IMR-90 (cell line): ENCODE measurements at regions not wholly inside any gene's neighbourhood (a gene's known extent, or its start where the extent isn't known, plus 50 kb on each side); places are given as distances from the start of the nearest gene placed in this dataset.

Experiments
- ATAC-seq: fragments of 200-7000 bp; cut with Tn5 transposase; 2 replicates; pipeline ENCODE4 v1.9.1; 2020; ENCODE audit warnings: low read depth, mild to moderate bottlenecking, moderate library complexity
- BruUV-seq: library from RNA; stranded (reverse); fragments of 400-500 nt; replicated peaks from 2 replicates; lab custom pipeline; 2021; lab: Mats Ljungman, UMichigan
- CTCF ChIA-PET: fragments of 300-600 bp; formaldehyde crosslinking; extraction: SDS; loops from one replicate; lab custom pipeline; 2021; ENCODE audit warnings: antibody characterized with exemption; lab: Yijun Ruan, JAX
- POLR2A ChIA-PET: fragments of 300-600 bp; sonication (Branson Sonifier 250); formaldehyde crosslinking; loops from one replicate; lab custom pipeline; 2022; ENCODE audit warnings: antibody characterized with exemption; ENCODE audit not compliant: unreplicated experiment; lab: Charles Lee
- DNase-seq: peaks from one replicate; pipeline ENCODE4 v3.0.0; 2013
- H2AFZ ChIP-seq: replicated peaks from 2 replicates; pipeline ENCODE3; 2013; ENCODE audit warnings: low read length, mild to moderate bottlenecking; ENCODE audit not compliant: poor library complexity
- H2AK5ac ChIP-seq: 2 replicates; pipeline ENCODE4 v1.6.1; 2013; ENCODE audit warnings: low read depth, low read length, inconsistent platforms
- H2AK9ac ChIP-seq: replicated peaks from 2 replicates; pipeline ENCODE3; 2013; ENCODE audit warnings: mild to moderate bottlenecking, low read depth, low read length, moderate library complexity; ENCODE audit not compliant: poor library complexity
- H2BK120ac ChIP-seq: 2 replicates; pipeline ENCODE4 v1.6.1; 2013; ENCODE audit warnings: low read depth, low read length, inconsistent platforms
- H2BK15ac ChIP-seq: 3 replicates; pipeline ENCODE4 v1.6.1; 2013; ENCODE audit warnings: low read depth, low read length, inconsistent platforms
- H2BK20ac ChIP-seq: 2 replicates; pipeline ENCODE4 v1.6.1; 2013; ENCODE audit warnings: low read depth, mild to moderate bottlenecking, inconsistent platforms, low read length, moderate library complexity
- H2BK5ac ChIP-seq: 2 replicates; pipeline ENCODE4 v1.6.1; 2013; ENCODE audit warnings: mild to moderate bottlenecking, low read depth, low read length, inconsistent platforms; ENCODE audit not compliant: poor library complexity, severe bottlenecking
- H3K14ac ChIP-seq: replicated peaks from 2 replicates; pipeline ENCODE4 v1.6.1; 2013; ENCODE audit warnings: low read depth, low read length, inconsistent platforms
- H3K18ac ChIP-seq: 2 replicates; pipeline ENCODE4 v1.6.1; 2013; ENCODE audit warnings: low read depth, low read length, control low read depth
- H3K23ac ChIP-seq: 2 replicates; pipeline ENCODE4 v1.6.1; 2013; ENCODE audit warnings: low read depth, low read length, inconsistent platforms
- H3K27ac ChIP-seq: 2 replicates; pipeline ENCODE4 v1.5.1; 2013; ENCODE audit warnings: mild to moderate bottlenecking, control low read depth, low read length; ENCODE audit not compliant: insufficient read depth
- H3K27me3 ChIP-seq: 2 replicates; pipeline ENCODE4 v1.6.1; 2013; ENCODE audit warnings: low read length; ENCODE audit not compliant: control insufficient read depth, insufficient read depth
- H3K36me3 ChIP-seq: 2 replicates; pipeline ENCODE4 v1.6.1; 2013; ENCODE audit warnings: low read length, mixed read lengths; ENCODE audit not compliant: control insufficient read depth, insufficient read depth
- H3K4ac ChIP-seq: 2 replicates; pipeline ENCODE4 v1.6.1; 2013; ENCODE audit warnings: low read depth, low read length, inconsistent platforms
- H3K4me1 ChIP-seq: 2 replicates; pipeline ENCODE4 v1.6.1; 2013; ENCODE audit warnings: low read length, mixed read lengths; ENCODE audit not compliant: control insufficient read depth, insufficient read depth
- H3K4me2 ChIP-seq: 2 replicates; pipeline ENCODE4 v1.6.1; 2013; ENCODE audit warnings: low read depth, mild to moderate bottlenecking, control low read depth, low read length, moderate library complexity
- H3K4me3 ChIP-seq: 2 replicates; pipeline ENCODE4 v1.5.1; 2013; ENCODE audit warnings: low read depth, mild to moderate bottlenecking, control low read depth, low read length, moderate library complexity; ENCODE audit not compliant: insufficient read depth
- H3K56ac ChIP-seq: 2 replicates; pipeline ENCODE4 v1.6.1; 2013; ENCODE audit warnings: low read length, inconsistent platforms; ENCODE audit not compliant: insufficient read depth; ENCODE audit errors: extremely low read depth
- H3K79me1 ChIP-seq, 2 experiments: 2 replicates each; pipeline ENCODE4 v1.6.1; 2013; ENCODE audit warnings: low read length in 2 of 2, inconsistent platforms in 1 of 2, low read depth in 1 of 2
- H3K9ac ChIP-seq: 2 replicates; pipeline ENCODE4 v1.6.1; 2013; ENCODE audit warnings: low read depth, low read length, control low read depth
- H3K9me1 ChIP-seq: 2 replicates; pipeline ENCODE4 v1.6.1; 2013; ENCODE audit warnings: low read length, inconsistent platforms; ENCODE audit not compliant: insufficient read depth
- H3K9me3 ChIP-seq: 2 replicates; pipeline ENCODE4 v1.6.1; 2013; ENCODE audit warnings: low read length; ENCODE audit not compliant: control insufficient read depth, insufficient read depth
- H4K20me1 ChIP-seq: 2 replicates; pipeline ENCODE4 v1.6.1; 2013; ENCODE audit warnings: low read length, inconsistent platforms; ENCODE audit not compliant: insufficient read depth
- H4K5ac ChIP-seq: 2 replicates; pipeline ENCODE4 v1.6.1; 2013; ENCODE audit warnings: mild to moderate bottlenecking, low read depth, low read length, control low read depth
- H4K8ac ChIP-seq, 2 experiments: 2 replicates each; pipeline ENCODE4 v1.6.1; 2013; ENCODE audit warnings: low read depth in 2 of 2, low read length in 2 of 2, control low read depth in 1 of 2, inconsistent platforms in 1 of 2
- H4K91ac ChIP-seq: 2 replicates; pipeline ENCODE4 v1.6.1; 2013; ENCODE audit warnings: low read depth, low read length, inconsistent platforms; ENCODE audit not compliant: insufficient read depth
- BHLHE40 ChIP-seq: fragments of 150-350 bp; IDR thresholded peaks from 2 replicates; pipeline ENCODE4 v1.6.1; 2016; ENCODE audit warnings: mild to moderate bottlenecking, low read depth, low read length
- CEBPB ChIP-seq: IDR thresholded peaks from 2 replicates; pipeline ENCODE4 v1.6.1; 2012; ENCODE audit warnings: low read depth, low read length, improper control_type of control experiment
- CHD1 ChIP-seq: IDR thresholded peaks from 2 replicates; pipeline ENCODE4 v1.6.1; 2012; ENCODE audit warnings: low read depth, low read length, improper control_type of control experiment
- CTCF ChIP-seq: conservative IDR thresholded peaks from 2 replicates; pipeline ENCODE4 v1.5.1; 2012; ENCODE audit warnings: mild to moderate bottlenecking, low read depth, low read length, improper control_type of control experiment
- ELK1 ChIP-seq: fragments of 150-350 bp; IDR thresholded peaks from 2 replicates; pipeline ENCODE4 v1.6.1; 2016; ENCODE audit warnings: low read depth, mild to moderate bottlenecking, low read length, moderate library complexity, borderline replicate concordance
- FOS ChIP-seq: fragments of 150-350 bp; IDR thresholded peaks from 2 replicates; pipeline ENCODE4 v1.6.1; 2016; ENCODE audit warnings: low read depth, low read length
- MAFK ChIP-seq: IDR thresholded peaks from 2 replicates; pipeline ENCODE4 v1.6.1; 2012; ENCODE audit warnings: low read depth, low read length, improper control_type of control experiment
- MAZ ChIP-seq: IDR thresholded peaks from 2 replicates; pipeline ENCODE4 v1.6.1; 2012; ENCODE audit warnings: low read depth, mild to moderate bottlenecking, low read length, improper control_type of control experiment, moderate library complexity, borderline replicate concordance
- MXI1 ChIP-seq: IDR thresholded peaks from 2 replicates; pipeline ENCODE4 v1.6.1; 2012; ENCODE audit warnings: low read depth, mild to moderate bottlenecking, low read length, moderate library complexity, borderline replicate concordance
- NFE2L2 ChIP-seq: fragments of 150-350 bp; IDR thresholded peaks from 2 replicates; pipeline ENCODE4 v1.6.1; 2016; ENCODE audit warnings: low read depth, mild to moderate bottlenecking, low read length
- POLR2A ChIP-seq: IDR thresholded peaks from 2 replicates; pipeline ENCODE4 v1.6.1; 2012; ENCODE audit warnings: mild to moderate bottlenecking, low read depth, low read length
- RAD21 ChIP-seq: IDR thresholded peaks from 2 replicates; pipeline ENCODE4 v1.6.1; 2012; ENCODE audit warnings: low read length, improper control_type of control experiment
- RCOR1 ChIP-seq: IDR thresholded peaks from 2 replicates; pipeline ENCODE4 v1.6.1; 2012; ENCODE audit warnings: mild to moderate bottlenecking, low read length, improper control_type of control experiment; ENCODE audit not compliant: insufficient replicate concordance
- RFX5 ChIP-seq: IDR thresholded peaks from 2 replicates; pipeline ENCODE4 v1.8.0; 2012; ENCODE audit warnings: low read depth, mild to moderate bottlenecking, low read length, moderate library complexity
- SMC3 ChIP-seq: fragments of 150-350 bp; IDR thresholded peaks from 2 replicates; pipeline ENCODE4 v1.6.1; 2016; ENCODE audit warnings: low read depth, mild to moderate bottlenecking, antibody characterized with exemption, low read length, moderate library complexity
- USF2 ChIP-seq: fragments of 150-350 bp; IDR thresholded peaks from 2 replicates; pipeline ENCODE4 v1.6.1; 2017; ENCODE audit warnings: mild to moderate bottlenecking, antibody characterized with exemption, low read length, low read depth
- dilution Hi-C: fragments of 300-500 bp; cut with HindIII; formaldehyde crosslinking; loops from one replicate; pipeline ENCODE4 v1.14.3; 2018; ENCODE audit warnings: low sequenced_read_pairs; ENCODE audit not compliant: unreplicated experiment
- in situ Hi-C: fragments of 300-500 bp; cut with MboI; formaldehyde crosslinking; loops from 3 replicates; pipeline ENCODE4 v1.14.3; 2019; ENCODE audit warnings: low sequenced_read_pairs, inconsistent platforms, mixed read lengths
- intact Hi-C: fragments of 100-400 bp; cut with micrococcal nuclease; formaldehyde crosslinking; loops from 2 replicates; pipeline ENCODE4 v1.10.0; 2022

- Histone ChIP-seq H4K8ac (no peak overlapping the region), H3K4ac (no peak overlapping the region), H2BK15ac (no peak overlapping the region), H3K27me3 (no peaks in the 10 kb centered on the region), H3K56ac (no peak overlapping the region), H4K5ac (no peak overlapping the region), H2BK5ac (no peak overlapping the region), H2BK120ac (no peak overlapping the region), H3K23ac (no peak overlapping the region), H4K20me1 (no peaks in the 10 kb centered on the region), H3K9me3 (no peaks in the 10 kb centered on the region), H2AK9ac (no peak overlapping the region), H2BK20ac (no peak overlapping the region), H3K9ac (no peak overlapping the region), H3K14ac (no peak overlapping the region), H3K36me3 (no peaks in the 10 kb centered on the region), H3K9me1 (no peaks in the 10 kb centered on the region), H3K79me1 (no peaks in the 10 kb centered on the region), H4K91ac (no peak overlapping the region), H2AK5ac (no peak overlapping the region), H3K4me2 (no peak overlapping the region), H3K4me3 (no peak overlapping the region), H3K27ac (no peak overlapping the region), H2AFZ (no peak overlapping the region), H3K18ac (no peak overlapping the region), H3K4me1 (no peaks in the 10 kb centered on the region; the same call in 1 of the 2 replicates)
- TF ChIP-seq MAZ (no peak), MAFK (no peak), POLR2A (no peak), SMC3 (no peak), RAD21 (no peak), ELK1 (no peak), FOS (no peak), RCOR1 (no peak), RFX5 (no peak), MXI1 (no peak), CHD1 (no peak), USF2 (no peak), CEBPB (no peak), CTCF (no peak), NFE2L2 (no peak), BHLHE40 (no peak)
- BruUV-seq = no TSS peak
- in situ Hi-C loops (no loop called here), intact Hi-C loops (no loop called here), dilution Hi-C loops (no loop called here)
- DNase-seq (no peak), ATAC-seq (no peak)
- ChIA-PET POLR2A (no interaction called here), CTCF (no interaction called here)
These were observed 181.9 kb downstream of the CEP135 start for GRCh38 chr4:56130606-56131155.
